IMR-90 (cell line): ENCODE measurements at regions not wholly inside any gene's neighbourhood (a gene's known extent, or its start where the extent isn't known, plus 50 kb on each side); places are given as distances from the start of the nearest gene placed in this dataset.

Experiments used
- ATAC-seq: fragments of 200-7000 bp; cut with Tn5 transposase; 2 replicates; pipeline ENCODE4 v1.9.1; 2020; ENCODE audit warnings: low read depth, mild to moderate bottlenecking, moderate library complexity
- BruUV-seq: library from RNA; stranded (reverse); fragments of 400-500 nt; replicated peaks from 2 replicates; lab custom pipeline; 2021; lab: Mats Ljungman, UMichigan
- CTCF ChIA-PET: fragments of 300-600 bp; formaldehyde crosslinking; extraction: SDS; loops from one replicate; lab custom pipeline; 2021; ENCODE audit warnings: antibody characterized with exemption; lab: Yijun Ruan, JAX
- POLR2A ChIA-PET: fragments of 300-600 bp; sonication (Branson Sonifier 250); formaldehyde crosslinking; loops from one replicate; lab custom pipeline; 2022; ENCODE audit warnings: antibody characterized with exemption; ENCODE audit not compliant: unreplicated experiment; lab: Charles Lee
- DNase-seq: peaks from one replicate; pipeline ENCODE4 v3.0.0; 2013
- H2AFZ ChIP-seq: replicated peaks from 2 replicates; pipeline ENCODE3; 2013; ENCODE audit warnings: low read length, mild to moderate bottlenecking; ENCODE audit not compliant: poor library complexity
- H2AK5ac ChIP-seq: 2 replicates; pipeline ENCODE4 v1.6.1; 2013; ENCODE audit warnings: low read depth, low read length, inconsistent platforms
- H2AK9ac ChIP-seq: replicated peaks from 2 replicates; pipeline ENCODE3; 2013; ENCODE audit warnings: mild to moderate bottlenecking, low read depth, low read length, moderate library complexity; ENCODE audit not compliant: poor library complexity
- H2BK120ac ChIP-seq: 2 replicates; pipeline ENCODE4 v1.6.1; 2013; ENCODE audit warnings: low read depth, low read length, inconsistent platforms
- H2BK15ac ChIP-seq: 3 replicates; pipeline ENCODE4 v1.6.1; 2013; ENCODE audit warnings: low read depth, low read length, inconsistent platforms
- H2BK20ac ChIP-seq: 2 replicates; pipeline ENCODE4 v1.6.1; 2013; ENCODE audit warnings: low read depth, mild to moderate bottlenecking, inconsistent platforms, low read length, moderate library complexity
- H2BK5ac ChIP-seq: 2 replicates; pipeline ENCODE4 v1.6.1; 2013; ENCODE audit warnings: mild to moderate bottlenecking, low read depth, low read length, inconsistent platforms; ENCODE audit not compliant: poor library complexity, severe bottlenecking
- H3K14ac ChIP-seq: replicated peaks from 2 replicates; pipeline ENCODE4 v1.6.1; 2013; ENCODE audit warnings: low read depth, low read length, inconsistent platforms
- H3K18ac ChIP-seq: 2 replicates; pipeline ENCODE4 v1.6.1; 2013; ENCODE audit warnings: low read depth, low read length, control low read depth
- H3K23ac ChIP-seq: 2 replicates; pipeline ENCODE4 v1.6.1; 2013; ENCODE audit warnings: low read depth, low read length, inconsistent platforms
- H3K27ac ChIP-seq: 2 replicates; pipeline ENCODE4 v1.5.1; 2013; ENCODE audit warnings: mild to moderate bottlenecking, control low read depth, low read length; ENCODE audit not compliant: insufficient read depth
- H3K27me3 ChIP-seq: 2 replicates; pipeline ENCODE4 v1.6.1; 2013; ENCODE audit warnings: low read length; ENCODE audit not compliant: control insufficient read depth, insufficient read depth
- H3K36me3 ChIP-seq: 2 replicates; pipeline ENCODE4 v1.6.1; 2013; ENCODE audit warnings: low read length, mixed read lengths; ENCODE audit not compliant: control insufficient read depth, insufficient read depth
- H3K4ac ChIP-seq: 2 replicates; pipeline ENCODE4 v1.6.1; 2013; ENCODE audit warnings: low read depth, low read length, inconsistent platforms
- H3K4me1 ChIP-seq: 2 replicates; pipeline ENCODE4 v1.6.1; 2013; ENCODE audit warnings: low read length, mixed read lengths; ENCODE audit not compliant: control insufficient read depth, insufficient read depth
- H3K4me2 ChIP-seq: 2 replicates; pipeline ENCODE4 v1.6.1; 2013; ENCODE audit warnings: low read depth, mild to moderate bottlenecking, control low read depth, low read length, moderate library complexity
- H3K4me3 ChIP-seq: 2 replicates; pipeline ENCODE4 v1.5.1; 2013; ENCODE audit warnings: low read depth, mild to moderate bottlenecking, control low read depth, low read length, moderate library complexity; ENCODE audit not compliant: insufficient read depth
- H3K56ac ChIP-seq: 2 replicates; pipeline ENCODE4 v1.6.1; 2013; ENCODE audit warnings: low read length, inconsistent platforms; ENCODE audit not compliant: insufficient read depth; ENCODE audit errors: extremely low read depth
- H3K79me1 ChIP-seq, 2 experiments: 2 replicates each; pipeline ENCODE4 v1.6.1; 2013; ENCODE audit warnings: low read length in 2 of 2, inconsistent platforms in 1 of 2, low read depth in 1 of 2
- H3K9ac ChIP-seq: 2 replicates; pipeline ENCODE4 v1.6.1; 2013; ENCODE audit warnings: low read depth, low read length, control low read depth
- H3K9me1 ChIP-seq: 2 replicates; pipeline ENCODE4 v1.6.1; 2013; ENCODE audit warnings: low read length, inconsistent platforms; ENCODE audit not compliant: insufficient read depth
- H3K9me3 ChIP-seq: 2 replicates; pipeline ENCODE4 v1.6.1; 2013; ENCODE audit warnings: low read length; ENCODE audit not compliant: control insufficient read depth, insufficient read depth
- H4K20me1 ChIP-seq: 2 replicates; pipeline ENCODE4 v1.6.1; 2013; ENCODE audit warnings: low read length, inconsistent platforms; ENCODE audit not compliant: insufficient read depth
- H4K5ac ChIP-seq: 2 replicates; pipeline ENCODE4 v1.6.1; 2013; ENCODE audit warnings: mild to moderate bottlenecking, low read depth, low read length, control low read depth
- H4K8ac ChIP-seq, 2 experiments: 2 replicates each; pipeline ENCODE4 v1.6.1; 2013; ENCODE audit warnings: low read depth in 2 of 2, low read length in 2 of 2, control low read depth in 1 of 2, inconsistent platforms in 1 of 2
- H4K91ac ChIP-seq: 2 replicates; pipeline ENCODE4 v1.6.1; 2013; ENCODE audit warnings: low read depth, low read length, inconsistent platforms; ENCODE audit not compliant: insufficient read depth
- BHLHE40 ChIP-seq: fragments of 150-350 bp; IDR thresholded peaks from 2 replicates; pipeline ENCODE4 v1.6.1; 2016; ENCODE audit warnings: mild to moderate bottlenecking, low read depth, low read length
- CEBPB ChIP-seq: IDR thresholded peaks from 2 replicates; pipeline ENCODE4 v1.6.1; 2012; ENCODE audit warnings: low read depth, low read length, improper control_type of control experiment
- CHD1 ChIP-seq: IDR thresholded peaks from 2 replicates; pipeline ENCODE4 v1.6.1; 2012; ENCODE audit warnings: low read depth, low read length, improper control_type of control experiment
- CTCF ChIP-seq: conservative IDR thresholded peaks from 2 replicates; pipeline ENCODE4 v1.5.1; 2012; ENCODE audit warnings: mild to moderate bottlenecking, low read depth, low read length, improper control_type of control experiment
- ELK1 ChIP-seq: fragments of 150-350 bp; IDR thresholded peaks from 2 replicates; pipeline ENCODE4 v1.6.1; 2016; ENCODE audit warnings: low read depth, mild to moderate bottlenecking, low read length, moderate library complexity, borderline replicate concordance
- FOS ChIP-seq: fragments of 150-350 bp; IDR thresholded peaks from 2 replicates; pipeline ENCODE4 v1.6.1; 2016; ENCODE audit warnings: low read depth, low read length
- MAFK ChIP-seq: IDR thresholded peaks from 2 replicates; pipeline ENCODE4 v1.6.1; 2012; ENCODE audit warnings: low read depth, low read length, improper control_type of control experiment
- MAZ ChIP-seq: IDR thresholded peaks from 2 replicates; pipeline ENCODE4 v1.6.1; 2012; ENCODE audit warnings: low read depth, mild to moderate bottlenecking, low read length, improper control_type of control experiment, moderate library complexity, borderline replicate concordance
- MXI1 ChIP-seq: IDR thresholded peaks from 2 replicates; pipeline ENCODE4 v1.6.1; 2012; ENCODE audit warnings: low read depth, mild to moderate bottlenecking, low read length, moderate library complexity, borderline replicate concordance
- NFE2L2 ChIP-seq: fragments of 150-350 bp; IDR thresholded peaks from 2 replicates; pipeline ENCODE4 v1.6.1; 2016; ENCODE audit warnings: low read depth, mild to moderate bottlenecking, low read length
- POLR2A ChIP-seq: IDR thresholded peaks from 2 replicates; pipeline ENCODE4 v1.6.1; 2012; ENCODE audit warnings: mild to moderate bottlenecking, low read depth, low read length
- RAD21 ChIP-seq: IDR thresholded peaks from 2 replicates; pipeline ENCODE4 v1.6.1; 2012; ENCODE audit warnings: low read length, improper control_type of control experiment
- RCOR1 ChIP-seq: IDR thresholded peaks from 2 replicates; pipeline ENCODE4 v1.6.1; 2012; ENCODE audit warnings: mild to moderate bottlenecking, low read length, improper control_type of control experiment; ENCODE audit not compliant: insufficient replicate concordance
- RFX5 ChIP-seq: IDR thresholded peaks from 2 replicates; pipeline ENCODE4 v1.8.0; 2012; ENCODE audit warnings: low read depth, mild to moderate bottlenecking, low read length, moderate library complexity
- SMC3 ChIP-seq: fragments of 150-350 bp; IDR thresholded peaks from 2 replicates; pipeline ENCODE4 v1.6.1; 2016; ENCODE audit warnings: low read depth, mild to moderate bottlenecking, antibody characterized with exemption, low read length, moderate library complexity
- USF2 ChIP-seq: fragments of 150-350 bp; IDR thresholded peaks from 2 replicates; pipeline ENCODE4 v1.6.1; 2017; ENCODE audit warnings: mild to moderate bottlenecking, antibody characterized with exemption, low read length, low read depth
- WGBS, 2 experiments: methylation state at CpG; one replicate each; pipeline versions ENCODE4 v1.1.5 to v1.1.7; 2013; ENCODE audit warnings: missing lambda C conversion rate in 2 of 2; ENCODE audit not compliant: insufficient read length in 1 of 2; ENCODE audit errors: extremely low coverage in 2 of 2; 5-methylcytosine and 5-hydroxymethylcytosine counted together
- dilution Hi-C: fragments of 300-500 bp; cut with HindIII; formaldehyde crosslinking; loops from one replicate; pipeline ENCODE4 v1.14.3; 2018; ENCODE audit warnings: low sequenced_read_pairs; ENCODE audit not compliant: unreplicated experiment
- in situ Hi-C: fragments of 300-500 bp; cut with MboI; formaldehyde crosslinking; loops from 3 replicates; pipeline ENCODE4 v1.14.3; 2019; ENCODE audit warnings: low sequenced_read_pairs, inconsistent platforms, mixed read lengths
- intact Hi-C: fragments of 100-400 bp; cut with micrococcal nuclease; formaldehyde crosslinking; loops from 2 replicates; pipeline ENCODE4 v1.10.0; 2022

- dilution Hi-C loops: no loop called here
These were observed 157.7 kb downstream of the MELK start for GRCh38 chr9:36730414-36730813.

More at GRCh38 chr9:36730414-36730813, 157.7 kb downstream of the MELK start:
- no peak overlapping the region for H2AFZ ChIP-seq
- no peaks in the 10 kb centered on the region for H3K36me3 ChIP-seq
- no peaks in the 10 kb centered on the region for H3K9me3 ChIP-seq
- no peaks in the 10 kb centered on the region for H3K9me1 ChIP-seq
- TF ChIP-seq ELK1 (no peak), BHLHE40 (no peak), FOS (no peak), USF2 (no peak), NFE2L2 (no peak), RAD21 (no peak), CTCF (no peak), CHD1 (no peak), MAZ (no peak), MAFK (no peak), CEBPB (no peak), RCOR1 (no peak), RFX5 (no peak), MXI1 (no peak), POLR2A (no peak), SMC3 (no peak)
- CTCF ChIA-PET: no interaction called here
- no peaks in the 10 kb centered on the region for H4K20me1 ChIP-seq
- no peak overlapping the region for H3K56ac ChIP-seq
- POLR2A ChIA-PET: no interaction called here
- H3K18ac ChIP-seq: no peak overlapping the region
- no TSS peak for BruUV-seq
- no peak overlapping the region for H3K27ac ChIP-seq
- no peak overlapping the region for H2BK5ac ChIP-seq
- H3K4ac ChIP-seq: no peak overlapping the region
- H2AK5ac ChIP-seq: no peak overlapping the region
- H3K4me3 ChIP-seq: no peak overlapping the region
- H4K91ac ChIP-seq: no peak overlapping the region
- intact Hi-C loops: no loop called here
- no peaks in the 10 kb centered on the region for H3K79me1 ChIP-seq
- H3K4me1 ChIP-seq: no peaks in the 10 kb centered on the region
- no peak overlapping the region for H2AK9ac ChIP-seq
- no peak overlapping the region for H2BK20ac ChIP-seq
- H3K4me2 ChIP-seq: no peak overlapping the region
- H2BK120ac ChIP-seq: no peak overlapping the region
- WGBS, 2 experiments: 94% methylated on average over 4 of the region's 5 CpGs; no CpG with 5 or more reads in 1 of the 2 experiments
- H3K9ac ChIP-seq: no peak overlapping the region
- H3K14ac ChIP-seq: no peak overlapping the region
- H4K5ac ChIP-seq: no peak overlapping the region
- H3K23ac ChIP-seq: no peak overlapping the region
- no peak overlapping the region for H4K8ac ChIP-seq
- no peak overlapping the region for H2BK15ac ChIP-seq
- DNase-seq (no peak), ATAC-seq (no peak)
- peaks cover 2% of the 10 kb centered on the region; the same call in 1 of the 2 replicates for H3K27me3 ChIP-seq
- in situ Hi-C loops: loop anchor here (5.0 kb wide), 1 partner anchor 98 kb away; no protein-coding TSS in a partner anchor
